Fibroblast of upper back skin (primary cell): ENCODE measurements at regions not wholly inside any gene's neighbourhood (a gene's known extent, or its start where the extent isn't known, plus 50 kb on each side); places are given as distances from the start of the nearest gene placed in this dataset.

ENCODE experiments used
- DNase-seq: peaks from one replicate; pipeline ENCODE4 v3.0.0-alpha.2; 2013

- DNase-seq = no peak
These were observed 697.2 kb downstream of the USP25 start for GRCh38 chr21:16426936-16427335.

GRCh38 chr21:16427587-16428087, 697.9 kb downstream of the USP25 start:
- no peak for DNase-seq

GRCh38 chr21:16437586-16437985, 707.8 kb downstream of the USP25 start:
- no peak for DNase-seq

GRCh38 chr21:16438761-16439160, 709.0 kb downstream of the USP25 start:
- DNase-seq = no peak

GRCh38 chr21:16441789-16442188, 712.0 kb downstream of the USP25 start:
- no peak for DNase-seq

GRCh38 chr21:16454399-16454798, 724.6 kb downstream of the USP25 start:
- DNase-seq = peak; percentile 16

GRCh38 chr21:16455526-16455925, 725.7 kb downstream of the USP25 start:
- no peak for DNase-seq

GRCh38 chr21:16455978-16456377, 726.2 kb downstream of the USP25 start:
- peak; percentile 35 for DNase-seq

- no peak for DNase-seq
These were observed 727.7 kb downstream of the USP25 start for GRCh38 chr21:16457498-16457897.

- no peak for DNase-seq
These were observed 731.2 kb downstream of the USP25 start for GRCh38 chr21:16460936-16461335.

- peak; percentile 17 for DNase-seq
These were observed 734.6 kb downstream of the USP25 start for GRCh38 chr21:16464211-16464889.

- peak; percentile 30 for DNase-seq
These were observed 738.4 kb downstream of the USP25 start for GRCh38 chr21:16468184-16468583.

GRCh38 chr21:16473988-16474387, 744.2 kb downstream of the USP25 start:
- peak; percentile 37 for DNase-seq

GRCh38 chr21:16476056-16476825, 746.5 kb downstream of the USP25 start:
- peak; percentile 11 for DNase-seq

GRCh38 chr21:16488042-16488441, 758.3 kb downstream of the USP25 start:
- DNase-seq = no peak

GRCh38 chr21:16492356-16492755, 762.6 kb downstream of the USP25 start:
- DNase-seq = no peak

- no peak for DNase-seq
These were observed 763.1 kb downstream of the USP25 start for GRCh38 chr21:16492892-16493291.

- no peak for DNase-seq
These were observed 766.8 kb downstream of the USP25 start for GRCh38 chr21:16496609-16497008.

GRCh38 chr21:16500271-16500670, 770.5 kb downstream of the USP25 start:
- no peak for DNase-seq

- DNase-seq = no peak
These were observed 772.5 kb downstream of the USP25 start for GRCh38 chr21:16502273-16502672.

- no peak for DNase-seq
These were observed 773.1 kb downstream of the USP25 start for GRCh38 chr21:16502897-16503296.

GRCh38 chr21:16504281-16504680, 774.5 kb downstream of the USP25 start:
- no peak for DNase-seq

- DNase-seq = no peak
These were observed 775.0 kb downstream of the USP25 start for GRCh38 chr21:16504766-16505165.

- peak; percentile 73 for DNase-seq
These were observed 779.7 kb downstream of the USP25 start for GRCh38 chr21:16509476-16509875.
